NCI-H446 treated with DMSO at 0.1 percent for 48 hours (cell line): ENCODE measurements at regions not wholly inside any gene's neighbourhood (a gene's known extent, or its start where the extent isn't known, plus 50 kb on each side); places are given as distances from the start of the nearest gene placed in this dataset.
A peak's percentile ranks its signal among the peaks of the same experiment; 100 is the strongest.
"Not testable (repeated sequence)": the region's sequence is repeated elsewhere in the genome, so short reads cannot be mapped to it uniquely, and the experiment has no call there.

Source experiments
- DNase-seq: peaks from one replicate; lab custom pipeline; 2025; lab: John Stamatoyannopoulos, UW

- DNase-seq = peak; percentile 70
These were observed 905.4 kb downstream of the SLC16A7 start for GRCh38 chr12:60501124-60501729.

- peak; percentile 39 for DNase-seq
These were observed 927.0 kb downstream of the SLC16A7 start for GRCh38 chr12:60522684-60523400.

DNA sequence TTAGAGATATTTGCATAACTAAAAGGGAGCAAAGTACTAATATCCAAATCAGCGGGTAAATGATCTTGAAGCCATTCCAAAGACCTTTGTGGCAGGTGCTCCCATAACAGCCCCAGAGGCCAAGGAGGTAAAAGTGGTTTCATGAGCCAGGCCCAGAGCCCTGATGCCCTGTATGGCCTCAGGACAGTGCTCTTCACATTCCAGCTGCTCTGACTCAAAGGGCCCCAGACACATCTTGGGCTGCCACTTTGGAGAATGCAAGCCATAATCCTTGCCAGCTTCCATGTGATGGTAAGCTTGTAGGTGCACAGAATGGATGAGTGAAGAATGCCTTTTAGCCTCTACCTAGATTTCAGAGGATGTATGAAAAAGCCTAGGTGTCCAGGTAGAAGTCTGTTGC lies 933.4 kb downstream of the SLC16A7 start:
- no peak for DNase-seq

DNA sequence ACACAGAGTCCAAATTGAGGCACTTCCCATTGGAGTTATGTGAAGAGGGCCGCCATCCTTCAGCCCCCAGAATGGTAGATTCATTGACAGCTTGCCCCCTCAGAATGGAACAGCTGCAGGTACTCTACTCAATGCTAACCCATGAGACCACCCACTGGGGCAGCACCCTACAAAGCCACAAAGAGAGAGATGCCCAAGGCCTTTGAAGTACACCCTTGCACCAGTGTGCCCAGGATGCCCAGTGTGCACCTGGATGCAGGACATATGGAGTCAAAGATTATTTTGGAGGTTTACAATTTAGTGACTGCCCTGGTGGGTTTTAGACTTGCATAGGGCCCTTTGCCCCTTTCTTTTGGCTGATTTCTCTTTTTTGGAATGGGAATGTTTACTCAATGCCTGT lies 933.9 kb downstream of the SLC16A7 start:
- DNase-seq = no peak

DNA sequence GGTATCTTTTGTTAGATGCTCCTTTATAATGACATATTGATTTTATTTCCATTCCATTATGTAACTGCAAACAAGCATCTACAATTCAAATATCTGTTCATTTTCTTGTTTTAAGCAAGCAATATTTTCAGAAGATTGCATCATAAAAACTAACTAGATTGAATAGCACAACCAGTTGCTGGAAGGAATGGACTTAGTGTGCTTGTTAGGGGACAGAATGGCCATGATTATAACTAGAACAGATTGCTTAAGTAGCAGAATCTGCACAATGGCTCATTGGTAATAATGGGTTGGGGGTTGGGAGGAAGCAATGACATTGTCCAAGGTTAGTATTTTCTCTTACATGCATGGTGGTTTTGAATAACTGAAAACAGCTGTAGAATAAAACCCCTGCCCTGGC lies 939.5 kb downstream of the SLC16A7 start:
- DNase-seq = no peak

GRCh38 chr12:60539592-60539991 lies 943.8 kb downstream of the SLC16A7 start:
- no peak for DNase-seq

- DNase-seq = no peak
These were observed 973.1 kb downstream of the SLC16A7 start for GRCh38 chr12:60568914-60569313.

- DNase-seq = no peak
These were observed 981.8 kb downstream of the SLC16A7 start for GRCh38 chr12:60577607-60578006.

GRCh38 chr12:60587664-60588063 lies 991.8 kb downstream of the SLC16A7 start:
- DNase-seq = not testable (repeated sequence)

GRCh38 chr12:60594035-60594711 lies 998.3 kb downstream of the SLC16A7 start:
- no peak for DNase-seq

GRCh38 chr12:60602601-60603000 lies 1006.8 kb downstream of the SLC16A7 start:
- DNase-seq = no peak

DNA sequence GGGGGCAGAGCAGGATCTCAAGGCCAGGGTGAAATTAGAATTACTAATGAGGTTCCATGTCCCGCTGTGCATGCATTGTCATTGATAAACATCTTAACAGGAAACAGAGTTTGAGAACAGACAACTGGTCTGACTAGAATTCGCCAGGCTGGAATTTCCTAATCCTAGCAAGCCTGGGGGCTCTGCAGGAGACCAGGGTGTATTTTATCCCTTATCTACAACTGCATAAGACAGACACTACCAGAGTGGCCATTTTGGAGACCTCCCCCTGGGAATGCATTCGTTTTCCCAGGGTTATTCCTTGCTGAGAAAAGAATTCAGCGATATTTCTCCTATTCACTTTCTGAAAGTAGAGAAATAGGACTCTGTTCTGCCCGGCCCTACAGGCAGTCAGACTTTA lies 1007.6 kb downstream of the SLC16A7 start:
- DNase-seq = not testable (repeated sequence)

DNA sequence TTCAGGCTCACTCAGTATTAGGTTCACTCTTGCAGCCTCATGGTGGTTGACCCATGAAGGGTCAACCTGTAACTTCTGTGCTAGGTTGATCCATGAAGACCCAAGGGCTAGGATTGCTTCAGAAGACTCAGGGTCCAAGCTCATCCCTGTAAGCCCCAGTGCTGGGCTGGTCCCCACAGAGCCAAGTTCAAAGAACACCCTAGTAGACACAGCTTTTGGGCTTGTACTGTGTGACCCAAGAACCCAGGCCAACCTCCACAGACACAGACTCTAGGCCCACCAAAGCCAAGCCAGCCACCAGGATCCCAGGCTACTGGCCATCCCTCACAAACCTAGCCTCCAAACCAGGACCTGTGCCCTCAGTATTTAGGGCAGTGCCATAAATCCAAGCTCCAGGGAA lies 1020.6 kb downstream of the SLC16A7 start:
- no peak for DNase-seq

DNA sequence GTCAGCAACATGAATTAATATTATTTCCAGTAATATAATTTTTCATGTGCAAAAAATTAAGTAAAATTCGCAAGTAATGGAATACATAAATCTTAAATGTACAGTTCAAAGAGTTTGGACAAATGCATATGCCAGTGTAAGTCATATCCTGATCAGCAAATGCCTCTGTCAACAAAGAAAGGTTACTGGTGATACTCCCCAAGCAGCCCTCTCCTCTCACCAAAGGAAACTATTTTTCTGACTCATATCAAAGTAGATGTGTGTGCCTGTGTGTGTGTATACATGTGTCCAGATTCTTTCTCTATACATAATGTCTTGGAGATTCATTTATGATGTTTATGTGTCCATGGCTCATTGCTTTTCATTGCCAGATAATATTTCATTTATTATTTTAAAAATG lies 1035.0 kb downstream of the SLC16A7 start:
- no peak for DNase-seq

DNA sequence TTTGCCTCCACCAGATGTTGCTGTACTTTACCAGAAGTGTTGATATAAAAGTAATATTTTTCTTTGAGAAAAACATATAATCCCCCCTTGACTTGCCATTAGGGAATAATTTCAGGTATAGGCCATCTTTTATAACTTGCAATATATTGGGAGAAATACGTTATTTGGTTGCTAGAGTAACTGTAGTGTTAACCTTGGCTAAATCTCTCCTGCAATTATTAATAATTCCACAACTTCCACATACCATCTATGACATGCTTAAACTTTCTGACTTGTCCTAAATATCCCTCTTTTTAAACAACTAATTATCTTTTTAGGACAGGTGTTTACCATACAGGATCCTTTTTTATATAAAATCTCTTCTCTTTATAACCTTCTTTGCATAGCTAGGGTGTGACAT lies 1048.2 kb downstream of the SLC16A7 start:
- no peak for DNase-seq

DNA sequence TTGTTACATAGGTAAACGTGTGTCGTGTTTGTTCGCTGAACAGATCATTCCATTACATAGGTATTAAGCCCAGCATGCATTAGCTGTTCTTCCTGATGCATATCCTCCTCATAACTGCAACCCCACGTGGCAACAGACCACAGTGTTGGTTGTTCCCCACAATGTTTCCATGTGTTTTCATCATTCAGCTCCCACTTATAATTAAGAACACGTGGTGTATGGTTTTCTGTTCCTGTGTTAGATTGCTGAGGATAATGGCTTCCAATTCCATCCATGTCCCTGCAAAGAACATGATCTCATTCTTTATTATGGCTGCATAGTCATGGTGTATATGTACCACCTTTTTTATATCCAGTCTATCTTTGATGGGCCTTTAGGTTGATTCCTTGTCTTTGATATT lies 1071.1 kb downstream of the SLC16A7 start:
- DNase-seq = no peak

- no peak for DNase-seq
These were observed 1077.1 kb downstream of the SLC16A7 start for GRCh38 chr12:60672949-60673348.

DNA sequence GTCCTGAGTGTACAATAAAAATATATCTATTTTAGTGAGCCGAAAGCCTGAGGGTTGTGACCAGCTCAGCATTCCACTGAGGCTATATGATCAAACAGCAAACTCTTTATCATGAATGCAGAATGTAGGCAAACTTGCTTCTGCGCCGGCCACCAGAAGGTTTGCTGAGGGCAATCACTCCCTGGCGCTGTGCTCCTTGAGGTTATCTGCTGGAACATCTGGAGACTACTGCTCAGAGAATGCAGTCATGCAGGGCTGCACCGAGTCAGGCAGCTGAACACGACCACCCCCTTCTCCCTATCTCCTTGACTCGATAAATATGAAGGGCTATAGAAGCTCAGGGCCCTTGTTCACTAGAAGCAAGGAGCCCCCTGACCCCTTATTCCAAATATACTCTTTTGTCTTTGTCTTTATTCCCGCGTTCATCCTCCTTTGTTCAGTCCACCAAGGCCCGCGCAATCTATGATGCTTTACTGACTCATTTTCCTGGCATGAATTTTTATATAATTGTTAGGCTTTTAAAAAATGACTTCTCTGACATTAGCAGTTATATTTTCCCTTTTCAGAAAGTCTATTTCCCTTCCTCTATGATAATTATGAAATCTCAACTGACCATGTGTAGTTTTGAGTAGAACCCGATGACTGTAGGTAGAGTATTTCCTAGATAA lies 1089.3 kb downstream of the SLC16A7 start:
- no peak for DNase-seq

DNA sequence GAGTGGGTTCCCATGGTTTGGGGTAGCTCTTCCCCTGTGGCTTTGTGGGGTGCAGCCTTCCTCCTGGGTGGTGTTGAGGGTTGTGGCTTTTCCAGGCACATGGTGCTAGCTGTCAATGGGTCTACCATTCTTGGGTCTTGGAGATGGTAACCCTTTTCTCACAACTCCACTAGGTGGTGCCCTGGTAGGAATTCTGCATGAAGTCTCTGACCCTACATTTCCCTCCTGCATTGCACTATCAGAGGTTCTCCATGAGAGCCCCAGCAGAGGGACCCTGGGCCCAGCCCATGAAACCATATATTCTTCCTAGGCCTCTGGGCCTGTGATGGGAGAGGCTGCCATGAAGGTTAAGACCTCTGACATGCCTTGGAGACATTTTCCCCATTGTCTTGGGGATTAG lies 1093.3 kb downstream of the SLC16A7 start:
- DNase-seq = no peak

- no peak for DNase-seq
These were observed 1097.3 kb downstream of the SLC16A7 start for GRCh38 chr12:60693019-60693626.

DNA sequence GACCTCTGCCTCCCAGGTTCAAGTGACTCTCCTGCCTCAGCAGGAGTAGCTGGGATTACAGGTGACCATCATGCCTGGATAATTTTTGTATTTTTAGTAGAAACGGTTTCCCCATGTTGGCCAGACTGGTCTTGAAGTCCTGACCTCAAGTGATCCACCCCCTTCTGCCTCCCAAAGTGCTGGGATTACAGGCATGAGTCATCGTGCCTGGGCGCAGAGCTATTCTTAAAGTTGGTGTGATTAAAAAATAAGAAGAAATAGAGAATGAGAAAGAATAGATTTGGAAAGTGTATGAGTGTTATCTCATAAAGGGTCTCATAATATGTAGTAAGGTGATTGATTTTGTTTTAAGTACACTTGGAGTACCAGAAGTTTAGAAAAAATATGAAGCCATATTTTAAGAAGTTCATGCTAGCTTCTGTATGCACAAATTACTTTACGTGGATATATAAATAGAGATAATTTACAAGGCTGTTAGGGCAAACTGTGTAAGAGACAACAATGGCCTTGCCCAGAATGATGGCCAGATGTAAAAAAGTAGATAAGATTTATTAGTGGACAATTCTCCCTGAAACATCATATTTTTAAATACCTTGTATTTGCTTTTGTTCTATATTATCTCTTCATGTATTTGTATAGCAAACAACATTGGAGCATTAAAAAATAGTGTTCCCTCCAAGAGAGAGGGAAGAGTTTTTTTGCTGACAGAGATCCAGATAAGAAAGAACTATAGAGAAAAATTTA lies 1108.5 kb downstream of the SLC16A7 start:
- DNase-seq = no peak

DNA sequence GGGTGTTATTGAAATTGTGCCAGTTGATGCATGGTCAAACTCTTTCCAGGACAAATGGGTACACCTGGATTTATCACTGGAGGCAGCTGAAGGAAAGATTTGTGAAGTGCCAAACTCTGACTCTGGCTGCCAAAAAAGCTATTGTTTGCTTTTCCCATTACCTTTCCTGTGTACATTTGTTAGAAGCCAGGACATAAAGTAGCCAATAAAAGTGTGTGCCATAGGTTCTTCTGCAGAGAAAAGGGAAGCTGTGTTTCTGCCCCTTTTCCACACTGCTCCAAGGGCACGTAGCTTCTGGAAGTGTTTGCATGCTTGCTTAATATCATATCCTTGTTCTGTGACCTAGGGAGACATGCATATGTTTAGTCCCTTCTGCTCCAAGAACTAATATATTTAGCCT lies 1114.4 kb downstream of the SLC16A7 start:
- no peak for DNase-seq
